ENCODE measurements at regions not wholly inside any gene's neighbourhood (a gene's known extent, or its start where the extent isn't known, plus 50 kb on each side); places are given as distances from the start of the nearest gene placed in this dataset.

DNA sequence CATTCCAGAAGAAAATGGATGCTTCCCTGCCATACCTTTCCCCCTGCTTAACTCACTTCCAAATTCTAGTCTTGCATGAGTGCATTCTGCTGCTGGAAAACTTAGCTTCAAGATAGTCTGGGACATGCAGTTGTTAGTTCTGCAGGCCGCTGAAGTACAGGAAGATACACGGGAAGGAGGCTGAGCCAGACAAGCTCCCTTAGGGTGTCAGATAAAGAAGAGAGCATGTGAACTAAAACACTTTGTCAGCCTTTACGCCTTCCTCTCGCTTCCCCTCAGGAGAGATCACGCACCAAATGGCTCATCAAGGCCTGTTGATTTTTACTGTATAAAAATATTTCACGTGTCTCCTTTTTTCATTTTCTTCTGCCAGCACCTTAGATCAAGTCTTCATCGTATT lies 420.7 kb downstream of the INSC start:
- DNase-seq (ENCODE audit: low read depth in 1 of 2, low spot score in 1 of 2), result no peak
- TF ChIP-seq JUND (IDR thresholded peaks at IDR 0.05; ENCODE audit: low read depth), result no peak
- in situ Hi-C loops (cut with HindIII; ENCODE audit: low pct_unique_long_range_greater_than_20kb, low sequenced_read_pairs), result no loop called here

GRCh38 chr11:15536438-15536837 lies 421.7 kb downstream of the INSC start:
- TF ChIP-seq JUND (IDR thresholded peaks at IDR 0.05; ENCODE audit: low read depth), result no peak
- in situ Hi-C loops (cut with HindIII; ENCODE audit: low pct_unique_long_range_greater_than_20kb, low sequenced_read_pairs), result no loop called here
- DNase-seq (ENCODE audit: low read depth in 1 of 2, low spot score in 1 of 2), result no peak

GRCh38 chr11:15539645-15540044 lies 424.9 kb downstream of the INSC start:
- in situ Hi-C loops (cut with HindIII; ENCODE audit: low pct_unique_long_range_greater_than_20kb, low sequenced_read_pairs), result no loop called here
- TF ChIP-seq JUND (IDR thresholded peaks at IDR 0.05; ENCODE audit: low read depth), result no peak

DNA sequence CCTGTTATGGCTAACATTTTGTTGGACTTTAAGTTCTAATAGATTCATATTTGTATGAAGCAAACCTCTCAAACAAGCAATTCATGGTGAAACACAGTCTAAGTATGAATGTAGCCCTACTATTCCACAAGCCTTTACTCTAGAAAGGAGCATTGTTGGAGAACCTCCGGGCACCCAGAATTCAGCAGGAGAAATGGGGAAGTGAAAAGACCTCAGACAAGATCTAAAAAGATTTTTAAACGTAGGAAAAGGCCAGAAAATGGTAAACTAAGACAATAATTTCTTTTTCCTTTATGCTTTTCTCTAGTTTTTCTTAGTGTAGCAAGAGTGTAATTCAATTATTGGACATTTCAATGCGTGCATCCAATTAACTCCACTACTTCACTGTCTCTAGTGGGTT lies 426.4 kb downstream of the INSC start:
- no peak for TF ChIP-seq JUND (IDR thresholded peaks at IDR 0.05; ENCODE audit: low read depth)
- in situ Hi-C loops (cut with HindIII; ENCODE audit: low pct_unique_long_range_greater_than_20kb, low sequenced_read_pairs), result no loop called here
- no peak for DNase-seq (ENCODE audit: low read depth in 1 of 2, low spot score in 1 of 2)

More at GRCh38 chr11:15539645-15540044, 424.9 kb downstream of the INSC start:
- DNase-seq (ENCODE audit: low read depth in 1 of 2, low spot score in 1 of 2), result no peak

- TF ChIP-seq JUND (IDR thresholded peaks at IDR 0.05; ENCODE audit: low read depth), result no peak
- in situ Hi-C loops (cut with HindIII; ENCODE audit: low pct_unique_long_range_greater_than_20kb, low sequenced_read_pairs), result no loop called here
- no peak for DNase-seq (ENCODE audit: low read depth in 1 of 2, low spot score in 1 of 2)
Measured at GRCh38 chr11:15544353-15544752, 429.6 kb downstream of the INSC start.

- in situ Hi-C loops (cut with HindIII; ENCODE audit: low pct_unique_long_range_greater_than_20kb, low sequenced_read_pairs), result no loop called here
- DNase-seq (ENCODE audit: low read depth in 1 of 2, low spot score in 1 of 2), result no peak
- TF ChIP-seq JUND (IDR thresholded peaks at IDR 0.05; ENCODE audit: low read depth), result no peak
Measured at GRCh38 chr11:15547685-15548084, 433.0 kb downstream of the INSC start.

GRCh38 chr11:15551901-15552851 lies 437.5 kb downstream of the INSC start:
- in situ Hi-C loops (cut with HindIII; ENCODE audit: low pct_unique_long_range_greater_than_20kb, low sequenced_read_pairs), result no loop called here
- no peak for DNase-seq (ENCODE audit: low read depth in 1 of 2, low spot score in 1 of 2)
- TF ChIP-seq JUND (IDR thresholded peaks at IDR 0.05; ENCODE audit: low read depth), result no peak

DNA sequence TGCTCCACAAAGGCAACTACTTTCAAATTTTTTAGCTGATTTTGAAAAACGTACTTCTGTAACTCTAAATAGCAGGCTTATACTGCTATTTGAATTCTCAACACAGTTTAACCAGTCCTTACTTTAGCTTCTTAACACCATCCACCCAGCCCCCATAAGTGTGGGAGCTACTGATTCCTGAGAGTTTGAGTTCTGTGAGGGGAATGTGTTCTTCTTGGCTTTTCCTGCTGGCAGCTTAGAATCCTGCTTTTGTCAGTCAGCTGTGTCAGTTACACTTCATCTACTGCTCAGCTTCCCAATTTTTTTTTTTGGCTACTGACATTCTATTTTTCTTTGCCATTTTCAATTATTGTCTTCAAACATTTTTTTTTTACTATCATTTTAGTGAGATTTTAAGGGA lies 440.4 kb downstream of the INSC start:
- in situ Hi-C loops (cut with HindIII; ENCODE audit: low pct_unique_long_range_greater_than_20kb, low sequenced_read_pairs), result no loop called here
- no peak for TF ChIP-seq JUND (IDR thresholded peaks at IDR 0.05; ENCODE audit: low read depth)
- no peak for DNase-seq (ENCODE audit: low read depth in 1 of 2, low spot score in 1 of 2)

DNA sequence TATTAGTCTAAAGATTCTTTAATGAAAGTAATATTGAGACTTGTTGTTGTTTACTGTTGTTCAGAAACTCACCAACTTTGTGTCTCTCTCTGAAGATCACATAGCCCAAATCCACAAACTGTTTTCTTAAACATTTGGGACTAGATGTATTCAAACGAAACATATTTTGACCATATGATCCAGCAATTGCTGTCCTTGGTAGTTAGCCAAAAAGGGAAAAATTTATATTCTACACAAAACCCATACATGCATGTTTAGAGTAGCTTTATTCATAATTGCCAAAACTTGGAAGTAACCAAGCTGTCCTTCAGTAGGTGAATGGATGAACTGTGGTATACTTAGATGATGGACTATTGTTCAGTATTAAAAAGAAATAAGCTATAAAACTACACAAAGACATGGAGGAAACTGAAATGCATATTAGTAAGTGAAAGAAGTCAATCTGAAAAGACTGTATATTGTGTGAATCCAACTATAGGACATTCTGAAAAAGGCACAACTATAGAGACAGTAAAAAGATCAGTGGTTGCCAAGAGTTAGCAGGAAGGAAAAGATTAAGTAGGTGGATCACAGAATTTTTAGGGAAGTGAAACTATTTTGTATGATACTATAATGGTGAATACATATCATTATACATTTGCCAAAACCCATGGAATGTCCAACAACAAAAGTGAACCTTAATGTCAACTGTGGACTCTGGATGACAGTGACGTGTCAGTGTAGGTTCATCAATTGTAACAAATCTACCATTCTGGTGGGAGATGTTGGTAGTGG lies 442.9 kb downstream of the INSC start:
- no peak for TF ChIP-seq JUND (IDR thresholded peaks at IDR 0.05; ENCODE audit: low read depth)
- DNase-seq (ENCODE audit: low read depth in 1 of 2, low spot score in 1 of 2), result no peak
- in situ Hi-C loops (cut with HindIII; ENCODE audit: low pct_unique_long_range_greater_than_20kb, low sequenced_read_pairs), result no loop called here

DNA sequence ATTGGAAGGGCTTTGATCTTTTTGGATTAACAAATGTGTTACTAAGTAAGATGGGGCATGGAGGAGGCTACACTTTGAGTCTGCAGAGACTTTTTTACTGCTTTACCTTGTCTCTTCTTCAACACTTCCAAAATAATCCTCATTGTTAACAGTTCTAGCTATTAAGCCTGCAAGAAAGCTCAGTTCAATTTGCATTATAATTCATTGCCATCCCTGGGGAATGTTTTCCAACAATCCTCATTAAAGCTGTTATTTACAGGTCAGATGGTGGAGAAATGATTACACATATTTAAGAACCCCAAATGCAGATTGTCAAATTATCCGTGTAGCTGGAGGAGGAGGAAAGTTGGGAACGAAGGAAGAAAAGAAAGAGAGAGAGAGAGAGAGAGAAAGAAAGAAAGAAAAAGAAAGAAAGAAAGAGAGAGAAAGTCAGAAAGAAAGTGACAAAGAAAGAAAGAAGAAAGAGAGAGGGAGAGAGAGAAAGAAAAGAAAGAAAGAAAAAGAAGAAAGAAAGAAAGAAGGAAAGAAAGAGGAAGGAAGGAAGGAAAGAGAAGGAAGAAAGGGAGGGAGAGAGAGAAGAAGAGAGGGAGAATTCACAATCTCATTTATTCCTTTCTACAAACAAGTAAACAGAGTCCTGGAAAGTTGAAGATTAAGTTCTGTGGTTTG lies 443.9 kb downstream of the INSC start:
- in situ Hi-C loops (cut with HindIII; ENCODE audit: low pct_unique_long_range_greater_than_20kb, low sequenced_read_pairs), result no loop called here
- no peak for DNase-seq (ENCODE audit: low read depth in 1 of 2, low spot score in 1 of 2)
- TF ChIP-seq JUND (IDR thresholded peaks at IDR 0.05; ENCODE audit: low read depth), result no peak

DNA sequence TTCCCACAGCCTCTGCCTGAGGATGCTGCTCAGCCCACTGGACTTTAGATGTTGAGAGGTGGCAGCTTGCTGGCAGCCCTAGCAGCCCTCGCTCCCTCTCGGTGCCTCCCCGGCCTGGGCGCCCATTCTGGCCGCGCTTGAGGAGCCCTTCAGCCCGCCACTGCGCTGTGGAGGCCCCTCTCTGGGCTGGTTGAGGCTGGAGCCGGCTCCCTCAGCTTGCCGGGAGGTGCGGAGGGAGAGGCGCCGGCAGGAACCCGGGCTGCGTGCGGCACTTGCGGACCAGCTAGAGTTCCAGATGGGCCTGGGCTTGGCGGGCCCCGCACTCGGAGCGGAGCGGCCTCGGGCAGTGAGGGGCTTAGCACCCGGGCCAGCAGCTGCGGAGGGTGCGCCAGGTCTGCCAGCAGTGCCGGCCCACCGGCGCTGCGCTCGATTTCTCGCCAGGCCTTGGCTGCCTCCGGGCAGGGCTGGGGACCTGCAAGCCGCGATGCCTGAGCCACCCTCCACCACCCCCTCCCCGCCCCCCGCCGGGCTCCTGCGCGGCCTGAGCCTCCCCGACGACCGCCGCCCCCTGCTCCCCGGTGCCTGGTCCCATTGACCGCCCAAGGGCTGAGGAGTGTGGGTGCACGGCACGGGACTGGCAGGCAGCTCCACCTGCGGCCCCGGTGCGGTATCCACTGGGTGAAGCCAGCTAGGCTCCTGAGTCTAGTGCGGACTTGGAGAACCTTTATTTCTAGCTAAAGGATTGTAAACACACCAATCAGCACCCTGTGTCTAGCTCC lies 446.2 kb downstream of the INSC start:
- no peak for DNase-seq (ENCODE audit: low read depth in 1 of 2, low spot score in 1 of 2)
- in situ Hi-C loops (cut with HindIII; ENCODE audit: low pct_unique_long_range_greater_than_20kb, low sequenced_read_pairs), result no loop called here
- TF ChIP-seq JUND (IDR thresholded peaks at IDR 0.05; ENCODE audit: low read depth), result no peak

- no peak for DNase-seq (ENCODE audit: low read depth in 1 of 2, low spot score in 1 of 2)
Measured at GRCh38 chr11:15562230-15562629, 447.5 kb downstream of the INSC start.

More at GRCh38 chr11:15562230-15562629, 447.5 kb downstream of the INSC start:
- in situ Hi-C loops (cut with HindIII; ENCODE audit: low pct_unique_long_range_greater_than_20kb, low sequenced_read_pairs), result no loop called here
- TF ChIP-seq JUND (IDR thresholded peaks at IDR 0.05; ENCODE audit: low read depth), result no peak
